Prostate gland (tissue), 2 donors: ENCODE measurements at regions not wholly inside any gene's neighbourhood (a gene's known extent, or its start where the extent isn't known, plus 50 kb on each side); places are given as distances from the start of the nearest gene placed in this dataset.

Source experiments
- DNase-seq: peaks from one replicate; pipeline ENCODE4 v3.0.0-alpha.2; 2019; ENCODE audit warnings: low spot score
- H3K27ac ChIP-seq, 2 donors: fragments of 200-600 bp; sonication (generic); 2 replicates each; pipeline ENCODE4 v1.5.1; 2017 to 2019
- H3K27me3 ChIP-seq: fragments of 200-600 bp; sonication (generic); replicated peaks from 2 replicates; pipeline ENCODE4 v1.5.1; 2019; ENCODE audit not compliant: insufficient read depth
- H3K36me3 ChIP-seq, 2 donors: fragments of 200-600 bp; sonication (generic); 1 replicate in 1 of 2; 2 replicates in 1 of 2; pipeline versions ENCODE4 v1.5.1 to v1.8.1; 2017 to 2019
- H3K4me1 ChIP-seq: fragments of 200-600 bp; sonication (generic); replicated peaks from 2 replicates; pipeline ENCODE4 v1.5.1; 2019
- H3K4me3 ChIP-seq, 2 donors: fragments of 200-600 bp; sonication (generic); 2 replicates each; pipeline ENCODE4 v1.5.1; 2017 to 2019
- H3K9me3 ChIP-seq: fragments of 200-600 bp; sonication (generic); 2 replicates; pipeline ENCODE4 v1.5.1; 2017
- CTCF ChIP-seq, 4 experiments: fragments of 200-600 bp in 2 of 4; fragments of 450-650 bp in 2 of 4; sonication (generic) in 2 of 4; IDR thresholded peaks; 1 replicate in 3 of 4; 2 replicates in 1 of 4; pipeline ENCODE4 v1.5.1; 2016 to 2019; ENCODE audit warnings: antibody characterized with exemption in 4 of 4, mild to moderate bottlenecking in 2 of 4, moderate library complexity in 2 of 4
- POLR2A ChIP-seq: fragments of 450-650 bp; IDR thresholded peaks from one replicate; pipeline ENCODE4 v1.6.1; 2016; ENCODE audit warnings: antibody characterized with exemption, mild to moderate bottlenecking
- POLR2AphosphoS5 ChIP-seq: sonication (generic); formaldehyde crosslinking; IDR thresholded peaks from one replicate; pipeline ENCODE4 v1.6.1; 2017; ENCODE audit warnings: antibody characterized with exemption
- WGBS: methylation state at CpG from one replicate; pipeline ENCODE4 v1.1.5; 2018; 5-methylcytosine and 5-hydroxymethylcytosine counted together
- intact Hi-C: fragments of 100-400 bp; cut with DNase I; formaldehyde crosslinking; loops from one replicate; pipeline ENCODE4 v1.14.2; 2022

GRCh38 chr10:128326851-128327250, 200.6 kb upstream of the MKI67 start:
- H3K4me1 ChIP-seq: no peaks in the 10 kb centered on the region
- WGBS: 98% methylated on average over 11 of the region's 11 CpGs
- H3K4me3 ChIP-seq: no peak overlapping the region
- no peaks in the 10 kb centered on the region for H3K36me3 ChIP-seq
- peaks cover 3% of the 10 kb centered on the region for H3K27me3 ChIP-seq
- no peak for TF ChIP-seq POLR2A
- no peak for TF ChIP-seq CTCF (IDR thresholded peaks at IDR 0.05)
- TF ChIP-seq POLR2AphosphoS5: no peak
- no peak for DNase-seq
- no peak overlapping the region for H3K27ac ChIP-seq
- no peaks in the 10 kb centered on the region for H3K9me3 ChIP-seq
- intact Hi-C loops: no loop called here

- 69% methylated on average over 6 of the region's 6 CpGs for whole genome bisulfite sequencing
- no peak overlapping the region for H3K27ac ChIP-seq
Observed at GRCh38 chr10:128336401-128336800, 210.2 kb upstream of the MKI67 start.

GRCh38 chr10:128337860-128338378, 211.7 kb upstream of the MKI67 start:
- Histone ChIP-seq H3K27ac (no peak overlapping the region), H3K36me3 (no peaks in the 10 kb centered on the region), H3K4me1 (no peaks in the 10 kb centered on the region), H3K9me3 (no peaks in the 10 kb centered on the region), H3K4me3 (no peak overlapping the region), H3K27me3 (no peaks in the 10 kb centered on the region)
- DNase-seq: peak; percentile 68
- intact Hi-C loops: no loop called here
- TF ChIP-seq POLR2AphosphoS5 (peak; percentile 55), POLR2A (no peak)
- WGBS: 13% methylated on average over 7 of the region's 7 CpGs

More at GRCh38 chr10:128336401-128336800, 210.2 kb upstream of the MKI67 start:
- TF ChIP-seq POLR2AphosphoS5: no peak
- TF ChIP-seq POLR2A: no peak
- no peak for TF ChIP-seq CTCF (IDR thresholded peaks at IDR 0.05)
- Histone ChIP-seq H3K9me3 (no peaks in the 10 kb centered on the region), H3K4me1 (no peaks in the 10 kb centered on the region), H3K27me3 (no peaks in the 10 kb centered on the region), H3K36me3 (no peaks in the 10 kb centered on the region), H3K4me3 (no peak overlapping the region)
- intact Hi-C loops: no loop called here
- no peak for DNase-seq

GRCh38 chr10:128338951-128339350, 212.7 kb upstream of the MKI67 start:
- Histone ChIP-seq H3K9me3 (no peaks in the 10 kb centered on the region), H3K27me3 (no peaks in the 10 kb centered on the region), H3K4me1 (no peaks in the 10 kb centered on the region), H3K27ac (no peak overlapping the region), H3K4me3 (no peak overlapping the region), H3K36me3 (no peaks in the 10 kb centered on the region)
- WGBS: 87% methylated on average over 3 of the region's 3 CpGs
- intact Hi-C loops: no loop called here
- DNase-seq: no peak
- no peak for TF ChIP-seq POLR2A
- no peak for TF ChIP-seq POLR2AphosphoS5
- TF ChIP-seq CTCF (IDR thresholded peaks at IDR 0.05): no peak

GRCh38 chr10:128339753-128340152, 213.5 kb upstream of the MKI67 start:
- Histone ChIP-seq H3K9me3 (no peaks in the 10 kb centered on the region), H3K27ac (no peak overlapping the region), H3K4me1 (no peaks in the 10 kb centered on the region), H3K4me3 (no peak overlapping the region), H3K27me3 (no peaks in the 10 kb centered on the region), H3K36me3 (no peaks in the 10 kb centered on the region)
- DNase-seq: no peak
- WGBS: 86% methylated on average over 4 of the region's 4 CpGs
- TF ChIP-seq CTCF (IDR thresholded peaks at IDR 0.05): no peak
- no peak for TF ChIP-seq POLR2AphosphoS5
- TF ChIP-seq POLR2A: no peak
- intact Hi-C loops: no loop called here
